ENCODE measurements at regions not wholly inside any gene's neighbourhood (a gene's known extent, or its start where the extent isn't known, plus 50 kb on each side); places are given as distances from the start of the nearest gene placed in this dataset.

- no peak overlapping the region for H3K9ac ChIP-seq (ENCODE audit: low read length)
- peaks cover 7% of the 10 kb centered on the region for H3K9me3 ChIP-seq (ENCODE audit: low read length)
- H3K4me3 ChIP-seq (ENCODE audit: low read depth in 1 of 2, low read length in 2 of 2), result no peak overlapping the region
- H3K27ac ChIP-seq (ENCODE audit: low read depth, low read length), result no peak overlapping the region
- no peaks in the 10 kb centered on the region for H3K4me1 ChIP-seq (ENCODE audit: insufficient read depth, low read length)
- H3K36me3 ChIP-seq (ENCODE audit: insufficient read depth, low read length), result no peaks in the 10 kb centered on the region
- no peaks in the 10 kb centered on the region for H3K27me3 ChIP-seq (ENCODE audit: control insufficient read depth in 1 of 2, insufficient read depth in 2 of 2, low read length in 2 of 2)
These were observed 55.9 kb downstream of the BAMBI start for GRCh38 chr10:28733245-28733644.

- no peaks in the 10 kb centered on the region for H3K4me1 ChIP-seq (ENCODE audit: insufficient read depth, low read length)
- no peaks in the 10 kb centered on the region for H3K27me3 ChIP-seq (ENCODE audit: control insufficient read depth in 1 of 2, insufficient read depth in 2 of 2, low read length in 2 of 2)
- no peak overlapping the region for H3K9ac ChIP-seq (ENCODE audit: low read length)
- peaks cover 7% of the 10 kb centered on the region for H3K9me3 ChIP-seq (ENCODE audit: low read length)
- H3K27ac ChIP-seq (ENCODE audit: low read depth, low read length), result no peak overlapping the region
- no peaks in the 10 kb centered on the region for H3K36me3 ChIP-seq (ENCODE audit: insufficient read depth, low read length)
- H3K4me3 ChIP-seq (ENCODE audit: low read depth in 1 of 2, low read length in 2 of 2), result no peak overlapping the region
These were observed 56.3 kb downstream of the BAMBI start for GRCh38 chr10:28733647-28734046.

DNA sequence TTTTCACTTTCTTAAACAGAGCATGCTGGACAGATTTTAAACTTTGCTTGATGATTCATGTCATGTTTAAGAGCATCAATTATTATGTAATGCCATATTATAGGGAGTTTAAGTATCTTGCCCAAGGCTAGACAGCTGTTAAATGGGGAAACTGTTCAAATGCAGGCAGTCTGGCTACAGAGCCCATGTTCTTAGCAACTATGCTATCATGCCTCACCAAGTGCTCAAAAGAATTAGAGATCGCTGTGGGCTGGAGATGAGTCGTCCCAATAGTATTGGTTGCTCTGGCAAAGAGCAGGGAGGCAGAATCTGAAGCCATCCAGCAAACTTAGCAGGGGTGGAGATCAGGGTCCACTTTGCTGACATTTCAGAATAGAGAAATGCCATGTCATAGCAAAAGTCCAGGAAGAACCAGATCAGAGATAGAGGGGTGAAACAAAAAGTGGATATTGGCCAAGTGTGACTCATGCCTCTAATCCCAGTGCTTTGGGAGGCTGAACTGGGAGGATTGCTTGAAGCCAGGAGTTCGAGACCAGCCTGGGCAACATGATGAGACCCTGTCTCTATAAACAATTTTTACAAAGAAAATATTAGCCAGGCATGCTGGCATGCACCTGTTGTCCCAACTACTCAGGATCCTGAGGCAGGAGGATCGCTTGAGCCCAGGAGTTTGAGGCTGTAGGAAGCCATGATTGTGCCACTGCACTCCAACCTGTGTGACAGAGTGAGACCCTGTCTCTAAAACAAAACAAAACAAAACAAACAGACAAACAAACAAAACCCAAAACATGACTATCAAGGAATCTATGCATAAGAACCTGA, 57.8 kb downstream of the BAMBI start:
- Histone ChIP-seq H3K27me3 (ENCODE audit: control insufficient read depth in 1 of 2, insufficient read depth in 2 of 2, low read length in 2 of 2) (no peaks in the 10 kb centered on the region), H3K9me3 (ENCODE audit: low read length) (peaks cover 7% of the 10 kb centered on the region), H3K27ac (ENCODE audit: low read depth, low read length) (no peak overlapping the region), H3K4me3 (ENCODE audit: low read depth in 1 of 2, low read length in 2 of 2) (no peak overlapping the region), H3K36me3 (ENCODE audit: insufficient read depth, low read length) (no peaks in the 10 kb centered on the region), H3K4me1 (ENCODE audit: insufficient read depth, low read length) (no peaks in the 10 kb centered on the region), H3K9ac (ENCODE audit: low read length) (no peak overlapping the region)

DNA sequence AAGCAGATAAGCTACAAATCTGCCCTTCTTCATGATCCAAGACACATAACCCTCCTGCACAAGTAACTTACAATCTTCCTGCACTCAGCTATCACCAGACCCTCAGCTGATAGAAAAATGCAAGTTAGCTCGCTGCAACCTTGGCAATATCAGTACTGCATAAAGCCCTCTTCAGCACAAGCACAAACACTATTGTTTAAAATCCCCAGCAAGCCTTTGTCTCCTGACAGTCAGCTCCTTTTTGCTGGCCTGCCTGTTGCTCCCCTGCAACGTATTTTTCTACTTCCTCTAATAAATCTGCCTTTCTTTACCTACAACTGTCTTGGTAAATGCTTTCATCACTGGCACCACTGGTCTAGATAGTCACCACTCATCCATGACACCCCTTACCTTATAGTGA, 59.8 kb downstream of the BAMBI start:
- H3K27me3 ChIP-seq (ENCODE audit: control insufficient read depth in 1 of 2, insufficient read depth in 2 of 2, low read length in 2 of 2), result no peaks in the 10 kb centered on the region
- peaks cover 7% of the 10 kb centered on the region for H3K9me3 ChIP-seq (ENCODE audit: low read length)
- no peaks in the 10 kb centered on the region for H3K4me1 ChIP-seq (ENCODE audit: insufficient read depth, low read length)
- no peaks in the 10 kb centered on the region for H3K36me3 ChIP-seq (ENCODE audit: insufficient read depth, low read length)
- no peak overlapping the region for H3K4me3 ChIP-seq (ENCODE audit: low read depth in 1 of 2, low read length in 2 of 2)
- no peak overlapping the region for H3K27ac ChIP-seq (ENCODE audit: low read depth, low read length)
- no peak overlapping the region for H3K9ac ChIP-seq (ENCODE audit: low read length)

- H3K9me3 ChIP-seq (ENCODE audit: low read length), result peaks cover 7% of the 10 kb centered on the region
These were observed 60.9 kb downstream of the BAMBI start for GRCh38 chr10:28738200-28738599.

DNA sequence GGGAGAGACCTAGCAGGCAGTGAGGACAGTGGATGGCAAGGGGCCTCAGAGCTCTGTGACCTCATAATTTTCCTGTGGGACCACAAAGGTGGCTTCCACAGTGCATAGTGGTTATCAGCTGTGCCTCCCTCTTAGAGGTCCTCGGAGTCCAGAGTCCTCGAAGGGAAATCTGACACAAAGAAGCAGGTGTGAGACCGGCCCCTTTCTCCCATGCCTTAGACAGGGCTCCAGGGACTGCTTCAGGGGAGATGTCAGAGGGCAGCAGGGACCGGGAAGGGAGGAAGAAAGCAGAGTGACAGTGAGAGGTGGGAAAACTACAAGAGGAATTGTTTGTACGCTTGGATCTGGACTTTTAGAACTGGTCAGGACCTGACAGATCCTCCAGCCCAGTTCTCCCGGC, 66.3 kb downstream of the BAMBI start:
- H3K36me3 ChIP-seq (ENCODE audit: insufficient read depth, low read length), result no peaks in the 10 kb centered on the region
- no peak overlapping the region for H3K4me3 ChIP-seq (ENCODE audit: low read depth in 1 of 2, low read length in 2 of 2)
- H3K27ac ChIP-seq (ENCODE audit: low read depth, low read length), result no peak overlapping the region

More at GRCh38 chr10:28738200-28738599, 60.9 kb downstream of the BAMBI start:
- Histone ChIP-seq H3K36me3 (ENCODE audit: insufficient read depth, low read length) (no peaks in the 10 kb centered on the region), H3K4me1 (ENCODE audit: insufficient read depth, low read length) (no peaks in the 10 kb centered on the region), H3K4me3 (ENCODE audit: low read depth in 1 of 2, low read length in 2 of 2) (no peak overlapping the region), H3K27ac (ENCODE audit: low read depth, low read length) (no peak overlapping the region), H3K27me3 (ENCODE audit: control insufficient read depth in 1 of 2, insufficient read depth in 2 of 2, low read length in 2 of 2) (no peaks in the 10 kb centered on the region), H3K9ac (ENCODE audit: low read length) (no peak overlapping the region)

DNA sequence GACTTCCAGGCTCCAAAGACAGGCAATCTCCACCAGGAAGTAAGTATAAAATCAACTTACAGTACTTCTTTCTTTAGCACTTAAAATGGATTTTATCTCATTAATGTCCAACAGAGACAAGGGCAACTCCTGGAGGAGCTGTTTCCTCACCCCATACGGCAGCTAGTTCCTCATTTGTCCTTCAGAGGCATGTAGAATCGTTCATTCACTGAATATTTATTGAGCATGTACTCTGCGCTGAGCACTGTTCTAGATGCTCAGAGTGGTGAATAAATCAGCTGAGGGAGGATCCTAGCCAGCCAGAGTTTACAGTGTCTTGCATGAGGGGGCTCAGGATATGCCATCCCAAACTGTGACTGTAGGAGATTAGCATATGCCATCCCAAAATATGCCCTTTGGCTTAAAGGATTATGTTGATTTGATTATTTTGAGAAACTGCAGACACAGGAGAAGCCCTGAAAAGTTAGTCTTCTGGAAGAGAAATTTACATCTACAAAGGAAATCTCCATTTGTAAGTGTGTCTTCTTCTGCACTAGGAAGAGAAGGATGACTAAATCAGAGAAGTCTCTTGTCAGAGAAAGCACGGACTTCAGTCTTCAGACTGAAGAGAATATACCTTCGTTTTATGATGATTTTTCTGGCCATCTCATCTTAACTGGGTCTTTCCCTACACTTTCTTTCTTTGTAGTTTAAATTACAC, 66.9 kb downstream of the BAMBI start:
- Histone ChIP-seq H3K4me3 (ENCODE audit: low read depth in 1 of 2, low read length in 2 of 2) (no peak overlapping the region), H3K9me3 (ENCODE audit: low read length) (no peaks in the 10 kb centered on the region), H3K27me3 (ENCODE audit: control insufficient read depth in 1 of 2, insufficient read depth in 2 of 2, low read length in 2 of 2) (no peaks in the 10 kb centered on the region), H3K27ac (ENCODE audit: low read depth, low read length) (no peak overlapping the region), H3K4me1 (ENCODE audit: insufficient read depth, low read length) (no peaks in the 10 kb centered on the region), H3K36me3 (ENCODE audit: insufficient read depth, low read length) (no peaks in the 10 kb centered on the region), H3K9ac (ENCODE audit: low read length) (no peak overlapping the region)

More for the DNA sequence above, 66.3 kb downstream of the BAMBI start:
- Histone ChIP-seq H3K27me3 (ENCODE audit: control insufficient read depth in 1 of 2, insufficient read depth in 2 of 2, low read length in 2 of 2) (no peaks in the 10 kb centered on the region), H3K9ac (ENCODE audit: low read length) (no peak overlapping the region), H3K4me1 (ENCODE audit: insufficient read depth, low read length) (no peaks in the 10 kb centered on the region), H3K9me3 (ENCODE audit: low read length) (no peaks in the 10 kb centered on the region)

DNA sequence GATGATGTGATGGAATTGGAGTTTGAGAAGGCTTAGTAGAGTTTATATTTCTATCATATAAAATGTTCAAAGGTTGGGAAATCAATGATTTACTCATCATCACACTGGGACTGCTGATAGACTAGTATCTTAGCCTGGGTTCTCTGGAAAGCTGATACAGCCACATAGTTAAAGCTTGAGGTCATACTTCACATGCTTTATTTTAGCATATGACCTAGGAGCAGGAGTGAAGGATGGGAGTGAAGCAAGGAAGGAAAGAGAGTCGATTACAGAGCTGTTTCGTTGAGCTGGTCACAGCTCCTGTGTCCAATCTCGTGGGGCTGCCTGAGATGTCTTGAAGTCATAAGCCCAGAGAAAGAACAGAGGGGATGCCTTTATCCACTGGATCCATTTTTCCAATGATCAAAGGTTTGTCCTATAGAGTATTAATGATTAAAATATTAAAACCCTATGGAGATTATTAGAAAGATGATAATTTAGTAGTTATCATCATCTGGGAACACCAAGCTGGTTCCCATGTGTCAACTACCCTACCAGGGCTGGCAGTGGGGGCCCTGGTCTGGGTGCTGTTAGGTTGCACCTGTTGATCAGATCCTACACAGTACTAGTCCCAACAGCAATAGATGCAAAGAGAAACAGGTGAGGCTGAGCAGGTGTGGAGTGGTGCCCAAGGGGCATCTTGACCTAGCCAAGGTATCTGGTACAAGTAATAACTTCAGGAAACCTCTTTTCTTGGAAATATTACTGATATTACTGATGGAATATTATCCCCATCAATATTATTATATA, 77.8 kb downstream of the BAMBI start:
- Histone ChIP-seq H3K9me3 (ENCODE audit: low read length) (no peaks in the 10 kb centered on the region), H3K27me3 (ENCODE audit: control insufficient read depth in 1 of 2, insufficient read depth in 2 of 2, low read length in 2 of 2) (no peaks in the 10 kb centered on the region), H3K4me3 (ENCODE audit: low read depth in 1 of 2, low read length in 2 of 2) (no peak overlapping the region), H3K36me3 (ENCODE audit: insufficient read depth, low read length) (no peaks in the 10 kb centered on the region), H3K27ac (ENCODE audit: low read depth, low read length) (no peak overlapping the region), H3K4me1 (ENCODE audit: insufficient read depth, low read length) (peaks cover 4% of the 10 kb centered on the region), H3K9ac (ENCODE audit: low read length) (no peak overlapping the region)

DNA sequence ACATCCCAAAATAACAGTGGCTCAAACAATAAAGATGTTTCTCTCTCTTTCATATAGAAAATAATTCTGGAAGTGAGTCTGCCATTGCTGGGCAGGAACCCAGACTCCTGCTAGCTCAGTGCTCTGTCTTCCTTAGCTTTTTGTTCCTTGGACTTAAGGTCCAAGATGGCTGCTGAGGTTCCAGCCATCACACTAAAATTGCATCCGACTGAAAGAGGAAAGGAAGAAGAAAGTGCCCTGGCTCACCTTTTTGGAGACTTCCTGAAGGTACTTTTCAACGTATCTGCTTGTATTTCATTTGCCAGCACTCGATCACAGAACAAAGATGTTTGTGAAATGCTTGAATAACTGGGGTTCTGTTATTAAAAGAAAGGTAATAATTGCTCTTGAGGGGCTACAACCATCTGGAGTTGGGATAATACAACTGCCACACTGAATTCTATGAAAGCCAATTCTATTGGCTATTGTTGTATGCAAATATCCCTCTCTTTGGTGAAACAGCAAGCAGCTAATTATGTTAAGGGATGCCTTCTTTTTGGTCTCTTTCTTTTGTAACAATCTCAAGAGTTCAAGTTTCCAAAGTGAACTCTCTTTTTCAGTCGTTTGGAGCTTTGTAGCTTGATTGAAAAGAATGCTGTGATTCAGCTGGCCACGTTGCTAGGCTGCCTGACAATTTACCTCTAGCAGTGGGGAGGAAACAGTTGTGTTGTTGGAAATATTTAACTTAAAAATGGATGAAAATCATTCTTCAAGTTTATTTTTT, 83.9 kb downstream of the BAMBI start:
- Histone ChIP-seq H3K9ac (ENCODE audit: low read length) (no peak overlapping the region), H3K36me3 (ENCODE audit: insufficient read depth, low read length) (no peaks in the 10 kb centered on the region), H3K4me3 (ENCODE audit: low read depth in 1 of 2, low read length in 2 of 2) (no peak overlapping the region), H3K4me1 (ENCODE audit: insufficient read depth, low read length) (peaks cover 13% of the 10 kb centered on the region), H3K9me3 (ENCODE audit: low read length) (no peaks in the 10 kb centered on the region), H3K27ac (ENCODE audit: low read depth, low read length) (no peak overlapping the region), H3K27me3 (ENCODE audit: control insufficient read depth in 1 of 2, insufficient read depth in 2 of 2, low read length in 2 of 2) (no peaks in the 10 kb centered on the region)

DNA sequence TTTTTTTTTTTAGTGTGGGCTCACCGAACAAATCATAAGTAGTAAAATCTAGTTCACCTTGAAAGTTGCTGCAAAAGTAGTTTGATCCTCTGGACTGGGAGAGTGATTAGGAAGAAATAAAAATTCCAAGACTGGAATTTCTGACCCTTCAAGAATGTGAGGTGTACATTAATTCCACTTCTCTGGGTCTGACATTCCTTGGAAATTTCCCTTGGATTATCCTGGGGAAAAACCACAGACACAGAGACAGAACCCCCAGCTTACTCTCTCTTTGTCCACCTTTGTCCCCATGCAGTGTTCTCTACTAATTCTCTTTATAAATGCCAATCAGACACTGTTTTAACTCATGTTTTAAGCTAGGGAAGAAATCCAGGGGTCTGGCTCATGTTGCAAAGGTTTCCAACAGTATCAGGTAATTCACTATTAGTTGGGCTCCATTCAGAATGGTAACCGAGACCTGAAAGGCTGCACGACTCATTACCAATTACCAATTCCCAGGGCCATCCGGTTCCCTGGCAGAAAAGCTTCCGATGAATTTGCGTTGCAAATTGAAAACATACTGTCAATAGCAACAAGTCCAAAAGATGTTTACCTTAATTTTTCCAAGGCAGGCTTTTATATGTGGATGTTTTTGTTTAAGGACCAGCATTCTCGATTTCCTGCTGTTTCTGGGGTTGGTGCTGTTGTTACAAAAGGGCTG, 86.3 kb downstream of the BAMBI start:
- Histone ChIP-seq H3K27me3 (ENCODE audit: control insufficient read depth in 1 of 2, insufficient read depth in 2 of 2, low read length in 2 of 2) (no peaks in the 10 kb centered on the region), H3K9ac (ENCODE audit: low read length) (no peak overlapping the region), H3K4me1 (ENCODE audit: insufficient read depth, low read length) (peaks cover 9% of the 10 kb centered on the region), H3K4me3 (ENCODE audit: low read depth in 1 of 2, low read length in 2 of 2) (no peak overlapping the region), H3K36me3 (ENCODE audit: insufficient read depth, low read length) (no peaks in the 10 kb centered on the region), H3K9me3 (ENCODE audit: low read length) (no peaks in the 10 kb centered on the region), H3K27ac (ENCODE audit: low read depth, low read length) (no peak overlapping the region)

All from muscle layer of colon (tissue), 2 donors.